Fibroblast of skin of back (primary cell): ENCODE measurements at regions not wholly inside any gene's neighbourhood (a gene's known extent, or its start where the extent isn't known, plus 50 kb on each side); places are given as distances from the start of the nearest gene placed in this dataset.
"Not testable (repeated sequence)": the region's sequence is repeated elsewhere in the genome, so short reads cannot be mapped to it uniquely, and the experiment has no call there.

Experiments
- DNase-seq: peaks from one replicate; pipeline ENCODE4 v3.0.0-alpha.2; 2013

DNA sequence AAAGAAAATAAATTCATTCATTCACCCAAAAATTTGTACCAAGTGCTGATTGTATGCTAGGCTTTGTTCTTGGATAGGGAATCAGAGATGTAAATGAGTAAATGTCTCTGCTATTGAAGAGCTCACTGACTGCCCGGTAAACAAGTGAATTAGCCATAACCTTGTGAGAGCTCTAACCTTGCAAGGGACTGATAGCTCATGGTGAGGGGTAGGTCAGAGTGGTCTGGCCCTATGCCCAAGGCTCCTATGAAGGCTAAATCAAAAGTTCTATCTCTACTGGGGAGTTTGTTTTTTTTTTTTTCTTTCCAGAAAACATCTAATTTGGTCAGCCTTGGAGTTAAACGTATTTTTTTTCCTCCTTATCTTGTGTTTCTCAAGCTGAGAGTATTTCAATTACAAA lies 172.8 kb upstream of the CDH11 start:
- no peak for DNase-seq

DNA sequence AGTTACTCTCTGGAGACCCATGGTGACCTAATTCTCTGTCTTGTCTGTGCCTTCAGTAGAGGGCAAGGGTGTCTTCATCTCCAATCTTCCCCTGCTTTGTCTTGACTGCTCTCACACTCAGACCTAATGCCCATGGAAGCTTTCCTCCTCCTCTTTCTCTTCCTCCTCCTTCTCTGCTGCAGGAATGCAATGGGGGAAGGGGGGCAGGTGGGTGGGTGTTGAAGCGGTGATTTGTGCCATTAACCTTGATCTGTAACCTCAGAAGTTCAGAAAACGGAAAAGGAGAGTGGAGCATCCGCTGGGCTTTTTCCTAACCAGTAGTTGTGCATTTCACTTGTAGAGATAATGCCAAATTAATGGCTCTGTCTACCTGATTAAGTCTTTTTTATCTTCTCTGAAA lies 172.3 kb upstream of the CDH11 start:
- DNase-seq: no peak

DNA sequence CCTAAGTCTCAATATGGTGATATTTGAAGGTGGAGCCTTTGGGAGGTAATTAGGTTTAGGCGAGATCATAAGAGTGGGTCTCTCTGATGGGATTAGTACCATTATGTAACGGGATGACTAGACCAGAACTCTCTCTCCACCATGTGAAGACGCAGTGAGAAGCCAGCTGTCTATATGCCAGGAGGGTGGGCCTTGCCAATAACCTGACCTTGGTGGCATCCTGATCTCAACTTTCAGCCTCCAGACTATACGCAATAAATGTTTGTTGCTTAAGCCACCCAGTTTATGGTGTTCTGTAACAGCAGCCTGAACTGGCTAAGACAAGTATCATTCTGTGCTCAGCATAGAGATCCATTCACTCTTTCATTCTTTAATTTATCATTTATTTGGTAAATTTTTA lies 167.2 kb upstream of the CDH11 start:
- DNase-seq: no peak

DNA sequence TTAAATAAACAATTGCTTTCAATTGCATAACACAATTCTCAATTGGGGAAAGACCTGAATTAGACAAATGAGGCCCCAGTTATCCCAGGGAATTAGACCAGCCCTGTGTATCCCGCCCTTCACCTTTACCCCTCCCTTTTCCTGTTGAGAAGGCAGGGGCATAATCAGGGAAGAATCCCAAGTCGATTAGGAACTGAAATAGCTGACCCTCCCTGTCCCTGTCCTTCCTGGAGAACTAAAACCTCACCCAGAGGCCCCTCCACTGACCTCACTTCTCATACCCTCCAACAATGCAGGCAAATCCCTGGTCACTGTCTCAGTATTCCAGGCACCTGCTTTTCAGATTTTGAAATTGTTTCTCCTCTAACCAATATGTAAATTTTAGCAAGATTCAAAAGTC lies 165.4 kb upstream of the CDH11 start:
- DNase-seq: no peak

DNA sequence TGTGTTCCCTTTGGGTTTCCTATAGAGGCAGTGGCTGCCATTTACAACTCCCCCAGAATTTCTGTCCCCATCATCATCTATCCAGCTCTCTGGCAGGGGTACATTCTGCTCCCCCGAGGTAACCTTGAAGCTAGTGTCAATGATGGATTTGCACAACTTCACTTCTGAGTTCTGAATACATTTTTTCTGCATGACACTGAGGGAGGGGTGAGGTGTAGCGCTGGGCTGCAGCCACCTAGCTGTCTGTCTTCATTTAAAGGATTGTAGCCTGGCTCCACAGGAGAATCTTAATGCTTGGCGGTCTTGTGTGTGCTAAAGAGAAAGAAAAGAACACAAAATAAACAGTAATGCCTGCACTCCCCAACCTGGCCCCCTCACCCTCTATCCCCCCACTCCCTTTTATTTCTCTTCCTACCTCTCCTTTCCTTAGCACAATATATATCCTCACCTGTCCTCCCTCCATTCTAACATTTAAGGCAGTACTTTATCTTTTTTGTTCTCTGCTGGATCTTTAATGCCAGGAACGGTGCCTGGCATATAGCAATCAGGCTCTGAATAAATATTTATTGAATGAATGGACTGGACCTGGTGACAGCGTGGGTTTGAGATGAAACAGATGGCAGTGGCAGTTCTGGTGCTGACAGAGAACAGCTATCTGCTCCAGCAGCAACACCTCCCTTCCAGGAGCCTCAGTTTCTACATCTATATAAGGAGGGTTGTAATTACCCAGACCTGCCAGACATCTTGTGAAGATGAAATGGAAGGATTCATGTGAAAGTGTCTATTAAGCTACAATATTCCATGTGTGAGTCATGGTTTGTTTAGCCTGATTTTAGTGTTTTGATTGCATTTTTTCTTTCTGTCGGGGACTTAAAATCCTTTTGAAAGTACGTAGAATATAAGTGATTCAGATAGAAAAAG lies 163.5 kb upstream of the CDH11 start:
- DNase-seq: peak; percentile 83

DNA sequence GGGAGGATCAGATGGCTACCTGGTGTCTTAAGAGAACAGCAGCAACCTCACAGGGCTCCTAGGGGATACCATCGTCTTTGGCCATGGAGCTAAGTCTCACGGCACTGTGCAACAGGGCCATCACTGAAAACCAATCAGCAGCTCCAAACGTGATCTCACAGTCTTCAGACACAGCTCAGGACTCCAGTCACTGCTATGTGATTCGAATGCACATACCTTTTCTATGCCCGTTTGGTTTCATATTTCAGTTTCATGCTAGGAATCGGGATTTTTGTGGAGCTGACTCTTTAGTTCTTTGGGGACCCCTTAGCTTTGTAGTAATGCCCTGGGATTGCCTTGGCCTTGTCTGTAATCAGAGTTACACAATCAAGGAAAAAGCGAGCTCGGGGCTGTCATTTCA lies 162.8 kb upstream of the CDH11 start:
- DNase-seq: peak; percentile 32

DNA sequence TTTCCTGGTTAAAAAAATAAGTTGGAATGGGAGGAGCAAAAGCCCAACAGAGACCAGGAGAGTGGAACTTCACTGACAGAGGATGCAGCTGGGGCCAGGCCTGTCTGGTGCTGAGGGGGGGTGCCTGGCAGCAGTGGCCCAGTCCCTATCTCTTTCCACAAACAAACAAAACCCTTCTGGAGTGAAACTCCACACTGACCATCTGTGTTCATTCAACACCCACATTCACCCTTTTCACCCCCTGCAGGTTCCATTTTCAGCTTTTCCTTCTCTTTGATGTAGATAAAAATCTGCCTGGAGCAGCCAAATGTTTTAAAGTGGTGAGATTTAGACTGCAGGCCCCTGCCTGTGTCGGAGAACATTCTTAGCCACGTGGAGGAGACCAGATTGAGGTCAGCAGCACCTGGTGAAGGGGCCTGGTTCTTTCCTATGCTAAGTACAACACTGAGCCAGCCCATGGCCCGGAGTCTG lies 161.4 kb upstream of the CDH11 start:
- no peak for DNase-seq

DNA sequence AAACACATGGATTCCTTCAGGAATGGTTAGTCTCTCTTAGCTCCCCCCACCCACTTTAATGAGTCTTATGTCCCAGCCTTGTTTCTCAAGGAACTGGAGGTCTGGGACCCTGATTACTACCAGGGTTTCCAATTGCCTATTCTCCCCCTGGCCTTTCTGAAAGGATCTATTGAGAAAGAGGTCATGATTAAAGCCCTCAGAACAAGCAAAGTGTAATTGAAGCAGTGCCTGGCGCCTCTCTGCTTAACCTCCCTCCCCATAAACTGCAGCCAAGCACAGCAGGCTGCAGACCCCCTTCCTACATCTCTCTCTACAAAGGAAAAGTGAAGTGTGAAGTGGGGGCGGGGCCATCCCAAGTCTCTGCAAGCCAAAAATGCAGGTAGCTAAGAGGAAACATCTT lies 159.7 kb upstream of the CDH11 start:
- no peak for DNase-seq

DNA sequence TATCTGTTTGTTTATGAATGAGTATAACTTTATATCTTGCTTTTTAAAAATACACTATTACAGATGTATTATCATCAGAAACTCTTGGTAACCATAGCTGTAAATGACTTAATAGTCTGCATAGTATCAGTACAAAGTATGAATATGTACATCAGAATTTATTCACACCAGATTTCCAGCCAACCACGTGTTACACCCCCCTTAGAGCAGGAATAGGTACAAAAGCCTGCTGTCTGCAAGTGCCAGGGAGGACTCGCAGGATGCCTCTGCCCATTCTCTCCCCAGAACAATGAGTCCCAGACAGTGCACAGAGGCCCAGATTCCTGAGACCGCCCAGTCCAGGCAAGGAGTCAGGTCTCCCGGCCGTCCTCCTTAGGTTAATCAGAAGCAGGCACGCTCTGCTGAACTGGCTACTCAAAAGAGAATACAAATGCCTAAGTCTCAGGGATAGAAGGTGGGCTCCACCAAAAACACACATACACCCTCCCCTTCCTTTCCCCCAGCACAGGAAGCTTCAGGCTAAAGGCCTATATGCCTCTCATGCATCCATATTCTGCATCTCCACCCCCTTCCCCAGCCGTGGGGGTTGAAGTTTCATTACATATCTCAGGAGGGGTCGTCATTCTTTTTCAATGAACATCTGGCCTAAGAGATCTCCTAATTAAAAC lies 159.1 kb upstream of the CDH11 start:
- DNase-seq: no peak

DNA sequence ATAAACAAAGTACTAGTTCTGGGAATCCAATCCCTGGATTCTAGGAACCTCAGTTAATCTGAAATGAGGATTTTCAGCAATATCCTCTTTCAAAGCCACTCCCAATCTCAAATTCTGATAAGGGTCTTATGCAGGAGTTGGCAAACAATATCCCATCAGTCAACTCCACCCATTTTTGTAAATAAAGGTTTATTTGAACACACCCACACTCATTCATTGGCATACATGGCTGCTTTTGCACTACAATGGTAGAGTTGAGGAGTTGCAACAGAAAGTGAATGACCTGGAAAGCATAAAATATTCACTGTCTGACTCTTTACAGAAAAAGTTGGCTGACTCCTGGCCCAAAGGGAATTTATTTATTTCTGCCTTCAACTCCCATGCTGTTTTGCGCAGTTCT lies 157.7 kb upstream of the CDH11 start:
- no peak for DNase-seq

DNA sequence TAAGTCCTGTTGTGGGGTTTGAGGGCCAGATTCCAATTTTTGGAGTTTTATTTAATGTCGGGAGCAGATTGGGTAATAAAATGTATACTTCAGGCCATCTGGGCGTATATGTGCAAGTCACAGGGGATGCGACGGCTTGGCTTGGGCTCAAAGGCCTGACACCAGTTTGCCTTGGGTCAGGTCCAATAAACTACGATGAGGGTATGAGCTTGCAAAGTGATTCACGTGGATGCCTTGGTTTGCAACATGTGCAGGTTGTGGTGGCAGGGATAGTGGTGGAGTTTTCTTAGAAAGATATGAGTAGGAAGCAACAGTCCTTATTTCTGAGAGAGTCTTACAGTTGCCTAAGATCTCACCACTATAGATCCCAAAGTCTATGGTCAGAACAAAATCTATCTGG lies 157.0 kb upstream of the CDH11 start:
- no peak for DNase-seq

DNA sequence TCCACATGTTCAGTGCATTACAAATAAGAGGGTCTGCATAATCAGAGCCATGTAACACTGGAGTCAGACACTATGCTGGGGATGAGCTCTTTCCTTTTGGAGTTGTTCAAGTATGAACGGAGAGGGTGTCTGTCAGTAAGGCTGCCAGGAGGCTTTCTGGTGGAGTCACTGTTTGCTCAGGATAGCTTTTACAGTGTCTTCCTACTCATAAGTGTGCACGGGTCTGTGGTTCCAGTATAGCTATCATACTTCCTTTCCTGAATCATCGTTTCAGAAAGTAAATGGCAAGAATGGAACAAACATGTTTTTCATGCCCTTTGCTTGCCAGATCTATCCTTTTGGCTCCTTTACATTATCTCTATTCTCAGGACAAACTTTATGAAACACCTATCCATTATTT lies 152.7 kb upstream of the CDH11 start:
- DNase-seq: peak; percentile 61

DNA sequence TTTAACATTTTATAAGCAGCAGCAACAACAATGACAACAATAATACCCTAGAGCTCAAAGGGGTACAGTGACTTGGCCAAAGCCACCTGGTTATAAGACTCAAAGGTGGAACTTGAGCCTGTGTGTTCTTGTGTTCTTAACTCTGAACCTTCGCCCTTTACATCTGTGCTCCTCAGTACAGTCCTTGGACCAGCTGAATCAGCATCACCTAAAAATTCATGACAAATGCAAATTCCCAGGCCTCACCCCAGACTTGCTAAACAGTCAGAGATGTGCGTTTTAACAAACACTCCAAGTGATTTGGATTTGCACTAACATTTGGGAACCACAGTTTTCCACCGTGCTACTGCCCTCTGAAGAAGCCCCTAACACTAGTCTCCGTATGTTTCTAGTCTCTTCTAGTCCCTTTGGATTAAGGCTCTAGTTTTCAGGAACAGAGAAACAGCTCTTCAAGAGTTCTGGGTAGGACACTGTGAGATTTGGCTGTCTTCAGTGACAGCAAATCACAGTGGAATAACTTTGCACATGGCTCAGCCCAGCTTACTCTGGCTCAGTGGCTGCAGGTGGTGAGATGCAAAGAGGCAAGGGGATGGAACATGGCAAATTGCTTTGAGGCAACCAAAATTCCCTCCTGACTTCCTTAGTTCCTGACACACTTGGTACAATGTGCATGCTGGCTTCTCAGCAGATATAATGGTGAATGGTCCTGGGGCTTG lies 151.0 kb upstream of the CDH11 start:
- no peak for DNase-seq

DNA sequence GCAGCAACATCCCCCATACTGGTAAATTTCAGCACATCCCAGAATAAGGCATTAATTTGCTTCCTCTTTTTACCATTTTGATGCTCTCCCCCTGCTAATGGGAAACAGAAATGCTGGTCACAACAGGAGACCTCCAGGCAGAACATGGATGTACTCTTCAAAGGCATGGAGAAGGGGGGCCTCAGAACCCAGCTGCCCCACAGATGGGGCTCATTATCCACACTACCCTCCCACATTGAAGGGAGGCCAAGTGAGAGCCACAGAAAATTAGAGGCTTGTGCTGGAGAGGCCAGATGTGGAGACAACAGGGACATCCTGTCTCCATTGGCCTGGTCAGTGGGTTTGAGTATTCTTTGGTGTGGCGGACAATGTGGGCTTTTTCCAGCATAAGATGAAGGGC lies 150.1 kb upstream of the CDH11 start:
- no peak for DNase-seq

DNA sequence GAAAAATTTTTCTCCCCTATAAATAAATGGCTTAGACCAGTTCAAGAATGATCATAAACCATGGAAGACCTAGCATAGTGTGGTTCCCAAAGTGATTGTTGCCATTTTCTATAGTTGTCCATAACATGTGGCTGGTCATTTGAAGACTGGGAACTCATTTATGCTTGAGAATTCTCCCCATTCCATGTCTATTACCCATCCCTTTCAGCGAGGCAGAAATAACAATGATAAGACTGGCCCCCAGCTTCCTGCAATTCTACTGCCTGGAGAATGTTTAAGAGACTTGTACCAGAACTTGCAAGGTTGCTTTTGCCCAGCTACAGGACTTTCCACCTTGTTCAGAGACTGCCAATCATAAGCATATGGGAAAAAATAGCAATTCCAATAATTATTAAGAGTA lies 146.5 kb upstream of the CDH11 start:
- peak; percentile 84 for DNase-seq

DNA sequence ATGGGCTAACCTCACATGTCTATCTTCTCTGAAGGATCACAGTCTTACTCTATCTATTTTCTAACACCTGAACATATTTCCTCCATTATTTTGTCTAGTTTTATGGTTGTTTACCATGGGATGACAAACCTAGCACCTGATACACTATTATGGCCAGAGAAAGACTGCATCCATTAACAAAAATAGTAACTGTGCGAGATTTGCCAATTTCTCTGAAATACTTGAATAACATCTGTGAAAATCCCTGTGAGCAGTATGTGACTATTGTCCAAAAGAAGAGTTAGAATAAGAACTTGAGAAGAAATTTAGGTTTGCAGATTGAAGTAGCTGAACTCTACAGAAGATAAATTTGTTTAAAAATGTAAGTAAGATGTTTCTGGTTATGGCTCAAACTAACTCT lies 142.0 kb upstream of the CDH11 start:
- DNase-seq: no peak

DNA sequence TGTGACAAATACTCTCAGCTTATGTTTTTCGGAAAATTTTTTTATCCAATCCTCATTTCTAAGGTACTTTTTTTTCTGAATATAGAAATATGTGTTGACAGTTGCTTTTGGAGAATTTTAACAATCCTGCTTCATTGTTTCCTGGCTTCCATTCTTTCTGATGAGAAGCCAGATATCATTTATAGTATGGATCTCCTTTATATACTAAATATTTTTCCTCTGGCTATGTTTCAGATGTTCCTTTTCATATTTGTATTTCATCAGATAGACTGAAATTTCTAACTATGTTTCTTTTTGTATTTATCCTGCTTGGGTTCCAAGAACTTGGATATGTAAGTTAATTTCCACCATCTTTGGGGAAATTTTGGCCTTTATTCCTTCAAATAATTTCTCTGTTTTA lies 138.9 kb upstream of the CDH11 start:
- DNase-seq: no peak

DNA sequence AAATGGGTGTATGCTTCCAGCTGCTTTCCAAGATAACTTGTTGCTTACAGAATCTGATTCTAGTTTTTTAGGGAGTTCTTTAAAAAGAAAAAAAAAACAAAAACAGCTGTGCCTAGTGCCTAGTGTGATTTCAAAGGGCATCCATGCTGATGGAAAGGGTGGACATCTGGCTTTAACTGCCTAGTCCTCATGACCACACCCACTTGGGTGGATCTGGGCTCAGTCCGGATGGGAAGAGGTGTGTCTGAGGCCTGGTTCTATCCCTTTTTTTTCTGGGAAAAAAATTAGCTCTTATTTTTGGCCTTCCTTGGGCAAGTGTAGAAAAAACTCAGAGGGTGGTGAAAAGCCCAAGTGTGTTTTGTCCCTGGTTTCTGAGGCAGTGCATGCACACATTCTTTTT lies 132.3 kb upstream of the CDH11 start:
- no peak for DNase-seq

DNA sequence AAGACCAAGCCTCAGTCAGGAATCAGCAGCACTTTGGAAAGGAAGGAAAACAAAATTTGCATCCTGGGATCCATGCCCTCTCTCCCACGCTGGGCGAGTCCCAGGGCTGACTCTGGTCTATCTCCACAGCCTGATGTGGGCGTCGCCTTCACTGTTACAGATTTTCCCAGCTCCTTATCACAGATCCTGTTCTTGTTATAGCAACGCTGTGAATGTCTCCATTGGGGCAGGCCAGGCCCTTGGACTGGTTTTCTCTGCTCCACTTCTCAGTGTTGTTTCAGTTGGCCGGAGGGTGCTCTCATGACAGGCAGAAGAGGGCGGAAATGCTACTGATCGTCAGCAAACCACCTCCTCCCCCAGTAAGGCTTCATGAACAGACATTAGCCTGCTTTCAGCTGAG lies 127.9 kb upstream of the CDH11 start:
- no peak for DNase-seq

DNA sequence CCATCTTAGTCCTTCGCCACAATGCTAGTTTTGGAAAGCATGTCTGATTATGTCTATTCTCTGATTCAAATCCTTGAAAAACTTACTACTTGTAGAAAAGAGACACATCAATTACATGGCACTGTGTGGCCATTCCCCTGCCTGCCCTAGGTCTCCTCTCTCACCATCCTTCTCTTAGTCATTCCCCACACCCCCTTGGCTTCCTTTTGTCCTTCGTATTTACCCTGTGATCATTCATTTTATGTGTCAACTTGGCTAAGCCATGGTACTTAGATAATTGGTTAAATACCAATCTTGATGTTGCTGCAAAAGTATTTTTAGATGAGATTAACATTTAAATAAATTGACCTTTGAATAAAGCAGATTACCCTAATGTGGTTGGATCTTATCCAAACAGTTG lies 122.9 kb upstream of the CDH11 start:
- DNase-seq: no peak

DNA sequence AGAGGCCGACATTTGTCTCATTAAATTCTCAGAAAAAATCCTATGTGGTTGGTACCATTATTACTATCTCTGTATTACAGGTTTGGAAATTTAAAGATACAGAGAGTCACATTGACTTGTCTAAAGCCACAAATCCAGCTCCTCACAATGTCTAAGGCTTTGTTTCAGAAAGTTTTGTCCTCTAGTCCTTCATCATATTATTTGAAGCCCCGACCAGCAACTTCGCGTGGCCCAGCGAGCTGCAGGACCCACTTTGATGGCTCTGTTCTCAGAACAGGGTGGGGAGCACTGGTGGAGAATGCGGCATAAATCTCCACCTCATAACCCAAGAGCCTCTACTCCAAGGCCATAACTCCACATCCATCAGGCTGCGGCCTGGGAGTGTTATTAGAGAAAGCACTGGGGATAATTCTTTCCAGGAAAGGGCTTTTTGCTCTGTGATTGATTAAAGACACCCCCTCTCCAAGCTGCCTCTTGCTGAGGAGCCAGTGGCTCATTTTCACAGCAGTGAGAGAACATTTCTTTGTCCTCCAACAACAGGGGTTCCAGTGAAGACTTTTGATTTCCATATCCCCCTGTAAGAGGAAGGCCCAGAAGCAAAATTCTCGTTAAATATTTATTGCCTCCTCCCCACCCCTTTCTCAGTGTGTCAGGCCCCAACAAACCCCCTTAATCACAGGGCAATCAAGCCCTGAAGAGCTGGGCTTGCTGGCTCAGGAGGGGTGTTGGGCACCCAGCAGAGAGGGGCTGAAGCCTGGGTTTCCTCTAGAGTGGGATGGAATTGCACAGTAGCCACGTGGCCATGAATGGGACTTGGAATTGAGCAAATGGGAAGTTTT lies 113.7 kb upstream of the CDH11 start:
- no peak for DNase-seq

DNA sequence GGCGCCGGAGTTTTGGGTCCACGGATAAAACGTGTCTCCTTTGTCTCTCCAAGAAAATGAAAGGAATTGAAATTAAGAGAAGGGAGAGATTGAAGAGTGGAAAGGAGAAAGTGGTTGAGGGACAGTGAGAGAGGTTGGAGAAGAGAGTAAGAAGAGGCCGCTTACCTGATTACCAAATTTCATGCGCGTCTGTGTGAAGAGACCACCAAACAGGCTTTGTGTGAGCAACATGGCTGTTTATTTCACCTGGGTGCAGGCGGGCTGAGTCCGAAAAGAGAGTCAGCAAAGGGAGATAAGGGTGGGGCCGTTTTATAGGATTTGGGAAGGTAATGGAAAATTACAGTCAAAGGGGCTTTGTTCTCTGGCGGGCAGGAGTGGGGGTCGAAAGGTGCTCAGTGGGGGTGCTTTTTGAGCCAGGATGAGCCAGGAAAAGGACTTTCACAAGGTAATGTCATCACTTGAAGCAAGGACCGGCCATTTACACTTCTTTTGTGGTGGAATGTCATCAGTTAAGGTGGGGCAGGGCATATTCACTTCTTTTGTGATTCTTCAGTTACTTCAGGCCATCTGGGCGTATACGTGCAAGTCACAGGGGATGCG lies 113.0 kb upstream of the CDH11 start:
- DNase-seq: not testable (repeated sequence)
